ENCODE measurements at regions not wholly inside any gene's neighbourhood (a gene's known extent, or its start where the extent isn't known, plus 50 kb on each side); places are given as distances from the start of the nearest gene placed in this dataset.

GRCh38 chr10:57830877-57831560 is 436.7 kb downstream of the IPMK start (continued):
- TF ChIP-seq CTCF (conservative IDR thresholded peaks at IDR 0.05; ENCODE audit: low read depth in 2 of 2) (no peak), ETS1 (IDR thresholded peaks at IDR 0.05) (no peak), CREB1 (CRISPR knock-in tag; IDR thresholded peaks at IDR 0.05; ENCODE audit: low read depth) (no peak)

GRCh38 chr10:57825015-57825414 is 442.7 kb downstream of the IPMK start:
- no peaks in the 10 kb centered on the region for H3K36me3 Mint-ChIP-seq (ENCODE audit: low read depth)
- Histone ChIP-seq H3K36me3 (ENCODE audit: insufficient read depth) (no peaks in the 10 kb centered on the region), H3K79me2 (replicated peaks; ENCODE audit: insufficient read depth) (no peaks in the 10 kb centered on the region), H3F3A (replicated peaks; ENCODE audit: low read depth) (no peaks in the 10 kb centered on the region), H3K4me3 (no peak overlapping the region), H2AFZ (no peak overlapping the region), H3K4me2 (no peak overlapping the region), H4K20me1 (replicated peaks; ENCODE audit: insufficient read depth) (no peaks in the 10 kb centered on the region), H3K9me2 (ENCODE audit: insufficient read depth) (peaks cover 4% of the 10 kb centered on the region; the same call in 1 of the 2 replicates), H3K4me1 (ENCODE audit: insufficient read depth) (no peaks in the 10 kb centered on the region), H3K27me3 (ENCODE audit: insufficient read depth) (no peaks in the 10 kb centered on the region), H3K27ac (ENCODE audit: low read depth) (no peak overlapping the region)
- H3K4me1 Mint-ChIP-seq, result no peaks in the 10 kb centered on the region
- H3K9me3 Mint-ChIP-seq, result no peaks in the 10 kb centered on the region
- ATAC-seq, result no peak
- H3K27ac Mint-ChIP-seq, result no peak overlapping the region
- DNase-seq (ENCODE audit: low spot score), result no peak
- H3K4me3 Mint-ChIP-seq, result no peak overlapping the region
- H3K27me3 Mint-ChIP-seq (ENCODE audit: insufficient read depth, low read depth, poor library complexity), result no peaks in the 10 kb centered on the region
- TF ChIP-seq STAT1 (IDR thresholded peaks at IDR 0.05; ENCODE audit: unreplicated experiment) (no peak), EZH2 (IDR thresholded peaks at IDR 0.05; ENCODE audit: low read depth, unreplicated experiment) (no peak), CTCF (conservative IDR thresholded peaks at IDR 0.05; ENCODE audit: low read depth in 2 of 2) (no peak), NANOG (IDR thresholded peaks at IDR 0.05; ENCODE audit: borderline replicate concordance) (no peak), ZNF331 (CRISPR knock-in tag; IDR thresholded peaks at IDR 0.05; ENCODE audit: low read depth) (no peak), ZNF462 (CRISPR knock-in tag; IDR thresholded peaks at IDR 0.05) (no peak), JUNB (IDR thresholded peaks at IDR 0.05; ENCODE audit: unreplicated experiment) (no peak), POLR2AphosphoS5 (IDR thresholded peaks at IDR 0.05; ENCODE audit: low read depth) (no peak)
